GM12864 (cell line): ENCODE measurements at regions not wholly inside any gene's neighbourhood (a gene's known extent, or its start where the extent isn't known, plus 50 kb on each side); places are given as distances from the start of the nearest gene placed in this dataset.
A peak's percentile ranks its signal among the peaks of the same experiment; 100 is the strongest.

ENCODE experiments used
- DNase-seq: peaks from one replicate; pipeline ENCODE4 v3.0.0-alpha.2; 2011; ENCODE audit warnings: low read depth
- H3K4me3 ChIP-seq: 2 replicates; pipeline ENCODE4 v1.5.1; 2011; ENCODE audit warnings: mild to moderate bottlenecking, low read depth, low read length, control low read depth
- TF ChIP-seq, protein P1 (sequence below): IDR thresholded peaks from 2 replicates; pipeline ENCODE4 v1.5.1; 2011; ENCODE audit warnings: low read depth, mild to moderate bottlenecking, moderate library complexity, low read length, control low read depth, inconsistent platforms; ENCODE audit errors: missing control alignments

DNA sequence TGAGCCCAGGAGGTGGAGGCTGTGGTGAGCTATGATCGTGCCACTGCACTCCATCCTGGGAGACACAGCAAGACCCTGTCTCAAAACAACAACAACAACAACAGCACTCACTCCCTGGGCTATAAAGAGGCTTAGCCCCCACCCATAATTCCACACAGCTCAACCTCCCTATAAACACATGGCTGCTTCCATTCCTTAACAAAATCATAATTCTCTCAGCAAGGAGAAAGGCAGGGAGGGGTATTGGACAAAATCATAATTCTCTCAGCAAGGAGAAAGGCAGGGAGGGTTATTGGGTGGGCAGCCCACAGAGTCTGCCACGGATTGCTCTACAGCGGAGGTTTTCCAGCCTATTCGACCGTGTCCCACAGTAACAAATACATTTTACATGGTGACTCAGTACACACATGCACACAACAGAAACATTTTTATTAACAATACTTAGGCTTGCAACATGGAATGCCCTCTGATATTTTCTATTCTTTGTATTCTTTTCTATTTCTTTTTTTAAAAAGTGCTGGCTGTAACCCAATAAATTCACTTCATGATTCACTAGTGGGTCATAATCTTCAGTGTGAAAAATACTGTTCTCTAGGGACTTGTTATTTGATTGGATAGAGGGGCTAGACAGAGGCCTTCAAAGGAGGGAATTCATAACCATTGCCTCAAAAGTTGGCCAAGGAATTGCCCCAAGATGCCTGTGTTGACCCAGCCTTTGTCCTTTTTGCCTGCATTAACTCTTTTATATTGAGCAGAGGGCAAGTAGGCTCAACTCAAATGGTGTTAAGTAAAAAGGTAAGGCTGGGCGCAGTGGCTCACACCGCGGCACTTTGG is 50.6 kb upstream of the ZMYND8 start:
- DNase-seq: no peak
- TF ChIP-seq, protein P1, sequence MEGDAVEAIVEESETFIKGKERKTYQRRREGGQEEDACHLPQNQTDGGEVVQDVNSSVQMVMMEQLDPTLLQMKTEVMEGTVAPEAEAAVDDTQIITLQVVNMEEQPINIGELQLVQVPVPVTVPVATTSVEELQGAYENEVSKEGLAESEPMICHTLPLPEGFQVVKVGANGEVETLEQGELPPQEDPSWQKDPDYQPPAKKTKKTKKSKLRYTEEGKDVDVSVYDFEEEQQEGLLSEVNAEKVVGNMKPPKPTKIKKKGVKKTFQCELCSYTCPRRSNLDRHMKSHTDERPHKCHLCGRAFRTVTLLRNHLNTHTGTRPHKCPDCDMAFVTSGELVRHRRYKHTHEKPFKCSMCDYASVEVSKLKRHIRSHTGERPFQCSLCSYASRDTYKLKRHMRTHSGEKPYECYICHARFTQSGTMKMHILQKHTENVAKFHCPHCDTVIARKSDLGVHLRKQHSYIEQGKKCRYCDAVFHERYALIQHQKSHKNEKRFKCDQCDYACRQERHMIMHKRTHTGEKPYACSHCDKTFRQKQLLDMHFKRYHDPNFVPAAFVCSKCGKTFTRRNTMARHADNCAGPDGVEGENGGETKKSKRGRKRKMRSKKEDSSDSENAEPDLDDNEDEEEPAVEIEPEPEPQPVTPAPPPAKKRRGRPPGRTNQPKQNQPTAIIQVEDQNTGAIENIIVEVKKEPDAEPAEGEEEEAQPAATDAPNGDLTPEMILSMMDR: no peak
- H3K4me3 ChIP-seq: no peak overlapping the region

DNA sequence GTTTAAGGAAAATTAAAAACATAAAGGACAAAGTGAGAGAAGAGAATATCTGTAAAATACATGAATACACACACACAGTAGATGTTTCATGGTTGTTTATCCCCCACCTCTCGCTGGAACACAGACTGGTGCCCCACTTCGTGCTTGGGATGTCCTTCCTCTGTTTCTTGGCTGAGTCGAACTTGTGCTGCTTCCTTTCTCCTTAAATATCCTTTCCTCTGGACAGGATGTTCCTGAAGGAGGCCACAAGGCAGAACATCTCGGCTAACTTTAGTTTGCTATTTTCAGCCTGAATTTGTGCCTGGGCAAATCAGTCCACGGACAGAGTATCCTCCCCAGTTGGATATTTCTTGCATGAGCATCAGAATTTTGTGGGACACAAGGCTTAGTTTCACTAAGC is 54.7 kb upstream of the ZMYND8 start:
- TF ChIP-seq, protein P1: no peak
- H3K4me3 ChIP-seq: peak overlapping the region; percentile 72
- no peak for DNase-seq

DNA sequence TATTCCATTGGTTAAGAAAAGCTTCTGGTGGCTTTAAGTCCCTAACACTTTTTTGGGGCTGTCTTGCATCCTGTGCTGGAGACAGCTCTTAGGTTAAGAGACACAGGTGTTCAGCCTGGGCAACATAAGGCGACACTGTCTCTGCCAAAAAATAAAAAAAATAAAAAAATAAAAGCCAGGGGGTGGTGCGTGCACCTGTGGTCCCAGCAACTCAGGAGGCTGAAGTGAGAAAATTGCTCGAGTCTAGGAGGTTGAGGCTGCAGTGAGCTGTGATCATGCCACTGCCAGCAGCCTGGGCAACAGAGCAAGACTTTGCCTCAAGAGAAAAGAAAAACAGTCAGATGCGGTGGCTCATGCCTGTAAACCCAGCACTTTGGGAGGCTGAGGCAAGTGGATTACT is 55.6 kb upstream of the ZMYND8 start:
- TF ChIP-seq, protein P1: no peak
- peak overlapping the region; percentile 72 for H3K4me3 ChIP-seq
- no peak for DNase-seq

DNA sequence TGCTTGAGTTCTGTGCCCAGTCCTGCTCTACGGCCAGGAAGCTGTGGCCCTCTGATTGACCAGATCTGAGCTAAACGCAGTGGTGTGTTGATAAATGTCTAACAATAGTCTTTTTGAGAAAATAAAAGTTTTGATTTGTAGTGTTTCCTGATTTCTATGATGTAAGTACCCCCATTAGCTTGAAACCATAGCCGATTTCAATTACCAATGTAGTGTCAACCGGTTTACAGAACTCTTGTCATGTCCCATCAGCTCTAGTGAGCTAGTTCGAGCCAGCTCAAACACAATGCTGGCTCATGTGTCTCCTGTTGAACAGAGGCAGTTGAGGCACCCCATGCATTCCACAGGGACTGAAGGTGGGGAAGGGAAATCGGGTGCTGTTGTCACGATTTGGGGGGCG is 56.7 kb upstream of the ZMYND8 start:
- no peak for DNase-seq
- TF ChIP-seq, protein P1: no peak
- peak overlapping the region; percentile 1; the same call in 1 of the 2 replicates for H3K4me3 ChIP-seq

DNA sequence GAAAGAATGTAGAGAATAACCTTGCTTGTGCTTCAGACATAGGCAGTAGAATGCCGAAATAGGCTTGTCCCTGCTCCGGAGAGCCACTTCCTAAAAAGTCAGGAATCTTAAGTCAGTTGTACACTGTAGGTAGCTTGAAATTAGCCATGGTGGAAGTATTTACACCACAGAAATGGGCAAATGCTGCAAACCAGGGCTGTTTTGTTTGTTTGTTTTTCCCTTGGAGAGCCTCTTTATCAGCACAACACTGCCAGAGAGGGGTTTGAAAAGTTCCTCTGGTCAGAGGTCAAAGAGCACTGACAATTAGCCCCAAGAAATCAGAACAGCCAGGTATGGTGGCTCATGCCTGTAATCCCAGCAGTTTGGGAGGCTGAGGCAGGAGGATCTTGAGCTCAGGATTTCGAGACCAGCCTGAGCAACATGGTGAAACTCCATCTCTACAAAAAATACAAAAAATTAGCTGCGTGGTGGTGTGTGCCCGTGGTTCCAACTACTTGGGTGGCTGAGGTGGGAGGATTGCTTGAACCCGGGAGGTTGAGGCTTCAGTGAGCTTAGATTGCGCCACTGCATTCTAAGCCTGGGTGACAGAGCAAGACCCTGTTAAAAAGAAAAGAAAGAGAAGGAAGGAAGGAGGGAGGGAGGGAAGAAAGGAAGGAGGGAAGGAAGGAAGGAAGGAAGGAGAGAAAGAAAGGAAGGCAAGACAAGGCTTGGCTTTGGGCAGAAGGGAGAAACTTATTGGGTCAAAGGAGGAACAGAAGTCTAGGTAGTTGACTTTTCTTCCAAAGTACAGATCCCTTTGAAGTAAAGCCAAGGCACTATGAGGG is 61.0 kb upstream of the ZMYND8 start:
- DNase-seq: no peak
- TF ChIP-seq, protein P1: no peak
- no peak overlapping the region for H3K4me3 ChIP-seq

DNA sequence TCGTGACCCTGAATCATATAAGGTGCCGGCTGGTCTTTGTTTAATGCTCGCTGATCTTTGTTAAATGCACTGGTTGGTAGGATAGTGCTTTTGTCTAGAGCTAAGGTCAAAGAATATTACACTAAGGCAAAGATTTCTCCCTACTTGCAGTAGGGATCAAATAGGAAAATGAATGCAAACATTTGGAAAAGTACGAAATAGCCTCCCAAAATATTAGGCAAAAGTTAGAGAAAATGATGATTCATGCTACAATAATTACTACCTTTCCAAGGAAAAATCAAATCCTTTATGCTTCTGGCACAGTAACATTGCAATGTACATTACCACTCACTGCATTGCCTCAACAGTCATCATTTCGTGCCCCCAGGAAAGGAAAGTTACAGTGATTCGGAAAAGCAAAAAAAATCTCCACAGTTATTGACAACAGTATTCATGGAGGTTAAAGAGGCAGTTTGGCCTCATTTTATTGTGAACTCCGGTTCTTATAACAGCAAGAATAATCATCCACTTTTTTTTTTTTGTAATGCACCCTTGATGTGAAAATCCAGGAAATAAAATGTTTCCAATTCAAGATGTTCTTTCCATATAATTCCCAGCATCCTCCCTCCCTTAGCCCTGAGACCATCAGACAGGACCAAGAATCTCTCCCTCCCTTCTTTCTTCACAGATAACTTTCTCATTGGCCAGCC is 61.7 kb upstream of the ZMYND8 start:
- TF ChIP-seq, protein P1: no peak
- H3K4me3 ChIP-seq: no peak overlapping the region
- DNase-seq: no peak
